ENCODE measurements at regions not wholly inside any gene's neighbourhood (a gene's known extent, or its start where the extent isn't known, plus 50 kb on each side); places are given as distances from the start of the nearest gene placed in this dataset.

GRCh38 chr14:28467611-28468010 lies 299.0 kb upstream of the FOXG1 start:
- DNase-seq (ENCODE audit: insufficient read length, low spot score): no peak
- TF ChIP-seq CTCF (IDR thresholded peaks at IDR 0.05; ENCODE audit: insufficient read depth, missing control alignments): no peak

GRCh38 chr14:28468191-28469151 lies 298.1 kb upstream of the FOXG1 start:
- DNase-seq (ENCODE audit: insufficient read length, low spot score) (no peak), FAIRE-seq (no peak)
- no peak for TF ChIP-seq CTCF (IDR thresholded peaks at IDR 0.05; ENCODE audit: insufficient read depth, missing control alignments)

More at GRCh38 chr14:28467611-28468010, 299.0 kb upstream of the FOXG1 start:
- no peak for FAIRE-seq

- TF ChIP-seq CTCF (IDR thresholded peaks at IDR 0.05; ENCODE audit: insufficient read depth, missing control alignments): no peak
- DNase-seq (ENCODE audit: insufficient read length, low spot score) (no peak), FAIRE-seq (no peak)
These were observed 284.1 kb upstream of the FOXG1 start for GRCh38 chr14:28482251-28483040.

GRCh38 chr14:28483506-28483905 lies 283.1 kb upstream of the FOXG1 start:
- TF ChIP-seq CTCF (IDR thresholded peaks at IDR 0.05; ENCODE audit: insufficient read depth, missing control alignments): no peak
- DNase-seq (ENCODE audit: insufficient read length, low spot score) (no peak), FAIRE-seq (no peak)

- no peak for TF ChIP-seq CTCF (IDR thresholded peaks at IDR 0.05; ENCODE audit: insufficient read depth, missing control alignments)
- FAIRE-seq (no peak), DNase-seq (ENCODE audit: insufficient read length, low spot score) (no peak)
These were observed 277.9 kb upstream of the FOXG1 start for GRCh38 chr14:28488684-28489083.

- FAIRE-seq (no peak), DNase-seq (ENCODE audit: insufficient read length, low spot score) (no peak)
- no peak for TF ChIP-seq CTCF (IDR thresholded peaks at IDR 0.05; ENCODE audit: insufficient read depth, missing control alignments)
These were observed 273.1 kb upstream of the FOXG1 start for GRCh38 chr14:28493516-28493915.
